Liver (tissue), 3 donors: ENCODE measurements at regions not wholly inside any gene's neighbourhood (a gene's known extent, or its start where the extent isn't known, plus 50 kb on each side); places are given as distances from the start of the nearest gene placed in this dataset.

Source experiments
- EGR1 ChIP-seq, 2 donors: IDR thresholded peaks; 2 replicates each; pipeline ENCODE4 v1.6.1; 2016 to 2018; ENCODE audit warnings: antibody characterized with exemption in 2 of 2, low read depth in 2 of 2
- FOXA1 ChIP-seq: IDR thresholded peaks from 2 replicates; pipeline ENCODE4 v1.6.1; 2016; ENCODE audit warnings: antibody characterized with exemption
- RAD21 ChIP-seq, 2 donors: IDR thresholded peaks; 2 replicates each; pipeline ENCODE4 v1.6.1; 2016; ENCODE audit warnings: antibody characterized with exemption in 2 of 2, mild to moderate bottlenecking in 2 of 2
- REST ChIP-seq: IDR thresholded peaks from 2 replicates; pipeline ENCODE4 v1.6.1; 2016; ENCODE audit warnings: antibody characterized with exemption, mild to moderate bottlenecking
- SP1 ChIP-seq: IDR thresholded peaks from 2 replicates; pipeline ENCODE4 v1.6.1; 2018; ENCODE audit warnings: antibody characterized with exemption, mild to moderate bottlenecking
- TF ChIP-seq, protein P1 (sequence below): fragments of 150-350 bp; IDR thresholded peaks from 2 replicates; pipeline ENCODE4 v1.5.1; 2017; ENCODE audit warnings: improper control_type of control experiment, low read depth, low read length; ENCODE audit not compliant: missing input control
- TF ChIP-seq, protein P2 (sequence below): IDR thresholded peaks from 2 replicates; pipeline ENCODE4 v1.6.1; 2016; ENCODE audit warnings: antibody characterized with exemption
- TF ChIP-seq, protein P3 (sequence below): IDR thresholded peaks from 2 replicates; pipeline ENCODE4 v1.6.1; 2016; ENCODE audit warnings: antibody characterized with exemption
- donor health status: healthy.
- donor health status: healthy.

DNA sequence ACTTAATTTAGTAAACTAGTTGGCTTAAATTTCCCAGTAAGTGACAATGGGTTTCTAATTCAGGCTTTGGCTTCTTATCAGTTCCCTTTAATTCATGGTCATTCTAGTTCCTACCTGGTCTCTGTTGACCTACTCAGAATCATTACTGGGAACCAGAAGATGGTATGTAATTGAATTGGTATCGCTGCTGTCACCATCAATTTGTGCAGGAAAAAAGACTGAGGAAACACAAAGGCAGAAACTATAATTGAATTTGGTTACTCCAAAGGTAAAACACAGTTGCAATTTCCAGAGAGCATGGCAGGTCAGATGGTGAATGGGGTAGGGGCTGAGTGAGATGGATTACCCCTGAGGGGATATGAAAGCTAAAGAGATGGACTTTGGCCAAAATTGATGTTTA lies 226.5 kb upstream of the GAP43 start:
- TF ChIP-seq, protein P1, sequence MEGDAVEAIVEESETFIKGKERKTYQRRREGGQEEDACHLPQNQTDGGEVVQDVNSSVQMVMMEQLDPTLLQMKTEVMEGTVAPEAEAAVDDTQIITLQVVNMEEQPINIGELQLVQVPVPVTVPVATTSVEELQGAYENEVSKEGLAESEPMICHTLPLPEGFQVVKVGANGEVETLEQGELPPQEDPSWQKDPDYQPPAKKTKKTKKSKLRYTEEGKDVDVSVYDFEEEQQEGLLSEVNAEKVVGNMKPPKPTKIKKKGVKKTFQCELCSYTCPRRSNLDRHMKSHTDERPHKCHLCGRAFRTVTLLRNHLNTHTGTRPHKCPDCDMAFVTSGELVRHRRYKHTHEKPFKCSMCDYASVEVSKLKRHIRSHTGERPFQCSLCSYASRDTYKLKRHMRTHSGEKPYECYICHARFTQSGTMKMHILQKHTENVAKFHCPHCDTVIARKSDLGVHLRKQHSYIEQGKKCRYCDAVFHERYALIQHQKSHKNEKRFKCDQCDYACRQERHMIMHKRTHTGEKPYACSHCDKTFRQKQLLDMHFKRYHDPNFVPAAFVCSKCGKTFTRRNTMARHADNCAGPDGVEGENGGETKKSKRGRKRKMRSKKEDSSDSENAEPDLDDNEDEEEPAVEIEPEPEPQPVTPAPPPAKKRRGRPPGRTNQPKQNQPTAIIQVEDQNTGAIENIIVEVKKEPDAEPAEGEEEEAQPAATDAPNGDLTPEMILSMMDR = no peak
- TF ChIP-seq FOXA1 (no peak), SP1 (no peak), REST (no peak), EGR1 (IDR thresholded peaks at IDR 0.05; ENCODE audit: low read depth in 2 of 2) (no peak), RAD21 (IDR thresholded peaks at IDR 0.05) (no peak)
- TF ChIP-seq, protein P2, sequence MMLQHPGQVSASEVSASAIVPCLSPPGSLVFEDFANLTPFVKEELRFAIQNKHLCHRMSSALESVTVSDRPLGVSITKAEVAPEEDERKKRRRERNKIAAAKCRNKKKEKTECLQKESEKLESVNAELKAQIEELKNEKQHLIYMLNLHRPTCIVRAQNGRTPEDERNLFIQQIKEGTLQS = no peak
- TF ChIP-seq, protein P3, sequence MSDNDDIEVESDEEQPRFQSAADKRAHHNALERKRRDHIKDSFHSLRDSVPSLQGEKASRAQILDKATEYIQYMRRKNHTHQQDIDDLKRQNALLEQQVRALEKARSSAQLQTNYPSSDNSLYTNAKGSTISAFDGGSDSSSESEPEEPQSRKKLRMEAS = no peak
